Keratinocyte (primary cell): ENCODE measurements at regions not wholly inside any gene's neighbourhood (a gene's known extent, or its start where the extent isn't known, plus 50 kb on each side); places are given as distances from the start of the nearest gene placed in this dataset.

Source experiments
- DNase-seq: peaks from one replicate; pipeline ENCODE4 v3.0.0-alpha.2; 2011; ENCODE audit warnings: low read depth, missing footprints, low spot score
- FAIRE-seq: peaks from 2 replicates; lab custom pipeline; 2011; peaks lifted over from hg19 to GRCh38; lab: Jason Lieb, UNC
- H2AFZ ChIP-seq: 2 replicates; pipeline ENCODE4 v1.6.0; 2012; ENCODE audit warnings: low read length, control low read depth, inconsistent platforms; ENCODE audit not compliant: control insufficient read depth
- H3K27ac ChIP-seq: 2 replicates; pipeline ENCODE4 v1.5.1; 2011; ENCODE audit warnings: low read length; ENCODE audit not compliant: control insufficient read depth, insufficient read depth
- H3K27me3 ChIP-seq: 3 replicates; pipeline ENCODE4 v1.6.0; 2011; ENCODE audit warnings: low read length; ENCODE audit not compliant: control insufficient read depth, insufficient read depth; ENCODE audit errors: extremely low read depth
- H3K36me3 ChIP-seq, 2 experiments: 2 replicates in 1 of 2; 3 replicates in 1 of 2; pipeline ENCODE4 v1.5.1; 2011; ENCODE audit warnings: low read length in 2 of 2, mild to moderate bottlenecking in 1 of 2; ENCODE audit not compliant: control insufficient read depth in 2 of 2, insufficient read depth in 2 of 2; ENCODE audit errors: extremely low read depth in 1 of 2
- H3K4me1 ChIP-seq: 3 replicates; pipeline ENCODE4 v1.5.1; 2011; ENCODE audit warnings: low read length; ENCODE audit not compliant: control insufficient read depth, insufficient read depth; ENCODE audit errors: extremely low read depth
- H3K4me2 ChIP-seq: 3 replicates; pipeline ENCODE4 v1.6.0; 2011; ENCODE audit warnings: low read depth, low read length; ENCODE audit not compliant: control insufficient read depth, insufficient read depth; ENCODE audit errors: extremely low read depth
- H3K4me3 ChIP-seq, 3 experiments: fragments of 200-600 bp in 1 of 3; sonication (generic) in 1 of 3; 2 replicates in 2 of 3; 3 replicates in 1 of 3; pipeline ENCODE4 v1.5.1; 2011 to 2016; ENCODE audit warnings: low read length in 3 of 3, mild to moderate bottlenecking in 3 of 3, control low read depth in 2 of 3, inconsistent platforms in 1 of 3, low read depth in 1 of 3, mixed read lengths in 1 of 3, mixed run types in 1 of 3, moderate library complexity in 1 of 3; ENCODE audit not compliant: control insufficient read depth in 2 of 3, insufficient read depth in 2 of 3; ENCODE audit errors: extremely low read depth in 1 of 3
- H3K79me2 ChIP-seq: 2 replicates; pipeline ENCODE4 v1.6.0; 2012; ENCODE audit warnings: low read length; ENCODE audit not compliant: control insufficient read depth, insufficient read depth
- H3K9ac ChIP-seq: 3 replicates; pipeline ENCODE4 v1.6.0; 2011; ENCODE audit warnings: low read length; ENCODE audit not compliant: control insufficient read depth, insufficient read depth; ENCODE audit errors: extremely low read depth
- H3K9me1 ChIP-seq: 3 replicates; pipeline ENCODE4 v1.6.0; 2011; ENCODE audit warnings: low read length; ENCODE audit not compliant: control insufficient read depth, insufficient read depth; ENCODE audit errors: extremely low read depth
- H3K9me3 ChIP-seq: 2 replicates; pipeline ENCODE4 v1.5.1; 2012; ENCODE audit warnings: low read depth, low read length; ENCODE audit not compliant: control insufficient read depth
- H4K20me1 ChIP-seq: 3 replicates; pipeline ENCODE4 v1.6.0; 2011; ENCODE audit warnings: low read length; ENCODE audit not compliant: control insufficient read depth, insufficient read depth; ENCODE audit errors: extremely low read depth
- CTCF ChIP-seq, 3 experiments: IDR thresholded peaks in 1 of 3; conservative IDR thresholded peaks in 1 of 3; optimal IDR thresholded peaks in 1 of 3; 2 replicates in 2 of 3; 3 replicates in 1 of 3; pipeline versions ENCODE3 to v1.5.1; 2011; ENCODE audit warnings: low read length in 3 of 3, mild to moderate bottlenecking in 3 of 3, moderate library complexity in 2 of 3, control low read depth in 1 of 3, inconsistent platforms in 1 of 3; ENCODE audit not compliant: insufficient read depth in 2 of 3; ENCODE audit errors: extremely low read depth in 1 of 3
- EZH2 ChIP-seq: IDR thresholded peaks from one replicate; pipeline ENCODE4 v1.6.1; 2012; ENCODE audit warnings: inconsistent platforms, mild to moderate bottlenecking, low read length, moderate library complexity
- dilution Hi-C: fragments of 300-500 bp; cut with MboI; formaldehyde crosslinking; loops from one replicate; pipeline ENCODE4 v1.7.0; 2020; ENCODE audit warnings: low sequenced_read_pairs; ENCODE audit not compliant: extremely low pct_ligation_motif_present

- DNase-seq (no peak), FAIRE-seq (no peak)
- TF ChIP-seq CTCF (optimal IDR thresholded peaks at IDR 0.05 in 1 of 3, IDR thresholded peaks at IDR 0.05 in 1 of 3, conservative IDR thresholded peaks at IDR 0.05 in 1 of 3; ENCODE audit: extremely low read depth in 1 of 3, insufficient read depth in 2 of 3, low read length in 3 of 3): no peak
- no peak for TF ChIP-seq EZH2
- no peak overlapping the region for H2AFZ ChIP-seq
- no peaks in the 10 kb centered on the region for H3K36me3 ChIP-seq
- H3K27me3 ChIP-seq: no peaks in the 10 kb centered on the region
- no peak overlapping the region for H3K4me2 ChIP-seq
- no peaks in the 10 kb centered on the region for H3K4me1 ChIP-seq
- H4K20me1 ChIP-seq: no peaks in the 10 kb centered on the region
- H3K9me1 ChIP-seq: no peaks in the 10 kb centered on the region
- H3K9me3 ChIP-seq: no peaks in the 10 kb centered on the region
- dilution Hi-C loops: no loop called here
- H3K4me3 ChIP-seq: no peak overlapping the region
- H3K79me2 ChIP-seq: no peaks in the 10 kb centered on the region
- H3K9ac ChIP-seq: no peak overlapping the region
- H3K27ac ChIP-seq: no peak overlapping the region
These were observed 150.1 kb upstream of the NUDT10 start for GRCh38 chrX:51182545-51182944.

GRCh38 chrX:51192104-51192503, 140.5 kb upstream of the NUDT10 start:
- no peaks in the 10 kb centered on the region for H4K20me1 ChIP-seq
- no peak for FAIRE-seq
- no peaks in the 10 kb centered on the region for H3K4me1 ChIP-seq
- DNase-seq: no peak
- H3K9ac ChIP-seq: no peak overlapping the region
- H3K4me2 ChIP-seq: no peak overlapping the region
- no peaks in the 10 kb centered on the region for H3K79me2 ChIP-seq
- dilution Hi-C loops: no loop called here
- H3K9me1 ChIP-seq: no peaks in the 10 kb centered on the region
- no peak overlapping the region for H3K4me3 ChIP-seq
- no peaks in the 10 kb centered on the region for H3K9me3 ChIP-seq
- no peaks in the 10 kb centered on the region for H3K27me3 ChIP-seq
- H3K36me3 ChIP-seq: no peaks in the 10 kb centered on the region
- H3K27ac ChIP-seq: no peak overlapping the region
- H2AFZ ChIP-seq: no peak overlapping the region
- TF ChIP-seq EZH2 (no peak), CTCF (optimal IDR thresholded peaks at IDR 0.05 in 1 of 3, IDR thresholded peaks at IDR 0.05 in 1 of 3, conservative IDR thresholded peaks at IDR 0.05 in 1 of 3; ENCODE audit: extremely low read depth in 1 of 3, insufficient read depth in 2 of 3, low read length in 3 of 3) (no peak)
